ENCODE measurements at regions not wholly inside any gene's neighbourhood (a gene's known extent, or its start where the extent isn't known, plus 50 kb on each side); places are given as distances from the start of the nearest gene placed in this dataset.

- TF ChIP-seq CTCF (IDR thresholded peaks at IDR 0.05), result no peak
- TF ChIP-seq EZH2 (IDR thresholded peaks at IDR 0.05; ENCODE audit: borderline replicate concordance, insufficient read depth, low read depth, low read length, poor library complexity, severe bottlenecking), result no peak
These were observed 63.9 kb upstream of the AKAP12 start for GRCh38 chr6:151175662-151176445.
